H9 (cell line): ENCODE measurements at regions not wholly inside any gene's neighbourhood (a gene's known extent, or its start where the extent isn't known, plus 50 kb on each side); places are given as distances from the start of the nearest gene placed in this dataset.

Experiments
- DNase-seq: peaks from one replicate; pipeline ENCODE4 v3.0.0-alpha.2; 2017
- H2AFZ ChIP-seq: one replicate; pipeline ENCODE4 v1.6.1; 2013; ENCODE audit warnings: mild to moderate bottlenecking, low read length, control low read depth, moderate library complexity
- H2AK5ac ChIP-seq: 2 replicates; pipeline ENCODE4 v1.6.1; 2013; ENCODE audit warnings: low read length, control low read depth, mixed read lengths; ENCODE audit not compliant: insufficient read length
- H2BK120ac ChIP-seq: one replicate; pipeline ENCODE4 v1.6.1; 2013; ENCODE audit warnings: low read depth, mild to moderate bottlenecking, low read length, control low read depth, inconsistent platforms; ENCODE audit not compliant: poor library complexity, severe bottlenecking
- H2BK12ac ChIP-seq: 2 replicates; pipeline ENCODE4 v1.6.1; 2013; ENCODE audit warnings: low read length, control low read depth, mixed read lengths, low read depth; ENCODE audit not compliant: insufficient read length
- H2BK15ac ChIP-seq: 2 replicates; pipeline ENCODE4 v1.6.1; 2013; ENCODE audit warnings: low read depth, low read length, control low read depth
- H2BK20ac ChIP-seq: one replicate; pipeline ENCODE4 v1.6.1; 2013; ENCODE audit warnings: low read depth, mild to moderate bottlenecking, low read length, control low read depth, inconsistent platforms; ENCODE audit not compliant: poor library complexity, severe bottlenecking
- H2BK5ac ChIP-seq: 2 replicates; pipeline ENCODE4 v1.6.1; 2013; ENCODE audit warnings: low read length, control low read depth, mixed read lengths; ENCODE audit not compliant: insufficient read length
- H3K14ac ChIP-seq: 2 replicates; pipeline ENCODE4 v1.6.1; 2013; ENCODE audit warnings: low read length, control low read depth; ENCODE audit not compliant: insufficient read depth
- H3K18ac ChIP-seq: 2 replicates; pipeline ENCODE4 v1.6.1; 2013; ENCODE audit warnings: low read depth, mild to moderate bottlenecking, mixed read lengths, low read length, control low read depth; ENCODE audit not compliant: insufficient read length
- H3K23ac ChIP-seq: 2 replicates; pipeline ENCODE4 v1.6.1; 2013; ENCODE audit warnings: low read length, control low read depth, mixed read lengths, low read depth; ENCODE audit not compliant: insufficient read length
- H3K23me2 ChIP-seq: 2 replicates; pipeline ENCODE4 v1.6.1; 2013; ENCODE audit warnings: low read depth, mild to moderate bottlenecking, mixed read lengths, low read length, control low read depth; ENCODE audit not compliant: insufficient read length, poor library complexity, severe bottlenecking
- H3K27ac ChIP-seq: 2 replicates; pipeline ENCODE4 v1.5.1; 2013; ENCODE audit warnings: low read length, control low read depth, mixed read lengths, low read depth; ENCODE audit not compliant: insufficient read length
- H3K27me3 ChIP-seq: 2 replicates; pipeline ENCODE4 v1.6.1; 2013; ENCODE audit warnings: low read length, control low read depth, inconsistent platforms; ENCODE audit not compliant: insufficient read depth
- H3K4ac ChIP-seq: 2 replicates; pipeline ENCODE4 v1.6.1; 2013; ENCODE audit warnings: low read depth, mild to moderate bottlenecking, control low read depth, inconsistent platforms, low read length, moderate library complexity
- H3K4me1 ChIP-seq: 2 replicates; pipeline ENCODE4 v1.6.1; 2013; ENCODE audit warnings: low read length, control low read depth, inconsistent platforms; ENCODE audit not compliant: insufficient read depth
- H3K4me2 ChIP-seq: 2 replicates; pipeline ENCODE4 v1.6.1; 2013; ENCODE audit warnings: low read length, control low read depth, mixed read lengths; ENCODE audit not compliant: insufficient read length, insufficient read depth
- H3K56ac ChIP-seq: 2 replicates; pipeline ENCODE4 v1.6.1; 2013; ENCODE audit warnings: low read depth, mild to moderate bottlenecking, mixed read lengths, low read length, control low read depth; ENCODE audit not compliant: insufficient read length
- H3K79me1 ChIP-seq: 2 replicates; pipeline ENCODE4 v1.6.1; 2013; ENCODE audit warnings: low read depth, mild to moderate bottlenecking, moderate library complexity, low read length, control low read depth, inconsistent platforms; ENCODE audit not compliant: insufficient read depth, poor library complexity, severe bottlenecking
- H3K79me2 ChIP-seq: 2 replicates; pipeline ENCODE4 v1.6.1; 2013; ENCODE audit warnings: low read length, control low read depth, inconsistent platforms; ENCODE audit not compliant: insufficient read depth
- H3K9ac ChIP-seq: 2 replicates; pipeline ENCODE4 v1.6.1; 2013; ENCODE audit warnings: low read length, control low read depth, mixed read lengths; ENCODE audit not compliant: insufficient read length; ENCODE audit errors: extremely low read depth
- H3K9me3 ChIP-seq: one replicate; pipeline ENCODE4 v1.6.1; 2013; ENCODE audit warnings: low read depth, low read length, inconsistent platforms; ENCODE audit not compliant: control insufficient read depth
- H3T11ph ChIP-seq: one replicate; pipeline ENCODE4 v1.6.1; 2013; ENCODE audit warnings: mild to moderate bottlenecking, low read length, control low read depth, inconsistent platforms
- H4K20me1 ChIP-seq: one replicate; pipeline ENCODE4 v1.6.1; 2013; ENCODE audit not compliant: control insufficient read depth, insufficient read length, insufficient read depth
- H4K5ac ChIP-seq: 2 replicates; pipeline ENCODE4 v1.6.1; 2013; ENCODE audit warnings: low read depth, mild to moderate bottlenecking, mixed read lengths, low read length, control low read depth; ENCODE audit not compliant: insufficient read length
- H4K8ac ChIP-seq: replicated peaks from 2 replicates; pipeline ENCODE4 v1.6.1; 2013; ENCODE audit warnings: low read length, control low read depth, mixed read lengths, low read depth; ENCODE audit not compliant: insufficient read length
- H4K91ac ChIP-seq: 2 replicates; pipeline ENCODE4 v1.6.1; 2013; ENCODE audit warnings: low read depth, mild to moderate bottlenecking, moderate library complexity, mixed read lengths, low read length, control low read depth; ENCODE audit not compliant: insufficient read length
- H3K27ac Mint-ChIP-seq, 3 experiments: 2 replicates in 2 of 3; 3 replicates in 1 of 3; pipeline ENCODE4 v1.8.0; 2020 to 2021; ENCODE audit warnings: mixed read lengths in 3 of 3, mild to moderate bottlenecking in 1 of 3, moderate library complexity in 1 of 3
- H3K27me3 Mint-ChIP-seq: 2 replicates; pipeline ENCODE4 v1.8.0; 2021; ENCODE audit warnings: low read depth, mild to moderate bottlenecking, moderate library complexity, mixed read lengths
- H3K36me3 Mint-ChIP-seq, 3 experiments: 2 replicates in 2 of 3; 3 replicates in 1 of 3; pipeline ENCODE4 v1.8.0; 2020 to 2021; ENCODE audit warnings: low read depth in 3 of 3, mixed read lengths in 3 of 3; ENCODE audit not compliant: insufficient read depth in 1 of 3
- H3K4me1 Mint-ChIP-seq, 2 experiments: 2 replicates each; pipeline ENCODE4 v1.8.0; 2020; ENCODE audit warnings: mixed read lengths in 2 of 2
- H3K4me3 Mint-ChIP-seq, 2 experiments: 2 replicates in 1 of 2; 3 replicates in 1 of 2; pipeline ENCODE4 v1.8.0; 2020 to 2021; ENCODE audit warnings: mild to moderate bottlenecking in 2 of 2, mixed read lengths in 2 of 2, moderate library complexity in 1 of 2
- H3K9me3 Mint-ChIP-seq, 2 experiments: 2 replicates in 1 of 2; 3 replicates in 1 of 2; pipeline ENCODE4 v1.8.0; 2020; ENCODE audit warnings: mild to moderate bottlenecking in 2 of 2, mixed read lengths in 2 of 2, moderate library complexity in 1 of 2
- CTCF ChIP-seq: fragments of 200-600 bp; sonication (generic); conservative IDR thresholded peaks from 3 replicates; pipeline ENCODE4 v1.8.0; 2021; ENCODE audit warnings: antibody characterized with exemption, mild to moderate bottlenecking
- WGBS: extraction: QIAGEN DNeasy Blood & Tissue Kit; methylation state at CpG from one replicate; pipeline ENCODE4 v1.1.7; 2013; ENCODE audit warnings: missing lambda C conversion rate, low lambda C conversion rate, mixed read lengths; ENCODE audit not compliant: insufficient read length; ENCODE audit errors: extremely low coverage; 5-methylcytosine and 5-hydroxymethylcytosine counted together

GRCh38 chr5:167816354-167816753 is 475.1 kb upstream of the WWC1 start:
- no peak overlapping the region for H4K8ac ChIP-seq
- H3K27ac ChIP-seq, result no peak overlapping the region
- peaks cover 23 to 25% of the 10 kb centered on the region in 2 experiments for H3K4me1 Mint-ChIP-seq
- no peak overlapping the region for H3K23ac ChIP-seq
- H3K79me1 ChIP-seq, result no peaks in the 10 kb centered on the region
- no peak overlapping the region for H4K5ac ChIP-seq
- no peak overlapping the region for H2BK5ac ChIP-seq
- no peak overlapping the region for H3T11ph ChIP-seq
- H4K91ac ChIP-seq, result no peak overlapping the region
- no peak overlapping the region for H3K56ac ChIP-seq
- H3K27ac Mint-ChIP-seq, result no peak overlapping the region
- H3K4me2 ChIP-seq, result no peak overlapping the region
- WGBS, result no CpG with 5 or more reads among the region's 3 CpGs
- no peak overlapping the region for H3K18ac ChIP-seq
- no peak overlapping the region for H3K4me3 Mint-ChIP-seq
- no peaks in the 10 kb centered on the region for H3K27me3 ChIP-seq
- H3K14ac ChIP-seq, result no peak overlapping the region
- H4K20me1 ChIP-seq, result no peaks in the 10 kb centered on the region
- H2BK12ac ChIP-seq, result no peak overlapping the region
- H2AFZ ChIP-seq, result no peak overlapping the region
- TF ChIP-seq CTCF, result no peak
- no peak overlapping the region for H3K9ac ChIP-seq
- H3K36me3 Mint-ChIP-seq, result no peaks in the 10 kb centered on the region
- H3K4me1 ChIP-seq, result 0 out of 2 replicates have a peak, but pooled peaks cover 2% of the 10 kb centered on the region
- no peaks in the 10 kb centered on the region for H3K79me2 ChIP-seq
- H3K23me2 ChIP-seq, result no peaks in the 10 kb centered on the region
- DNase-seq, result no peak
- H3K9me3 Mint-ChIP-seq, result no peaks in the 10 kb centered on the region
- H2BK15ac ChIP-seq, result no peak overlapping the region
- no peak overlapping the region for H3K4ac ChIP-seq
- H3K27me3 Mint-ChIP-seq, result no peaks in the 10 kb centered on the region
- H2BK20ac ChIP-seq, result no peak overlapping the region
- no peaks in the 10 kb centered on the region for H3K9me3 ChIP-seq
- H2BK120ac ChIP-seq, result no peak overlapping the region
- no peak overlapping the region for H2AK5ac ChIP-seq
